ENCODE measurements at regions not wholly inside any gene's neighbourhood (a gene's known extent, or its start where the extent isn't known, plus 50 kb on each side); places are given as distances from the start of the nearest gene placed in this dataset.

DNA sequence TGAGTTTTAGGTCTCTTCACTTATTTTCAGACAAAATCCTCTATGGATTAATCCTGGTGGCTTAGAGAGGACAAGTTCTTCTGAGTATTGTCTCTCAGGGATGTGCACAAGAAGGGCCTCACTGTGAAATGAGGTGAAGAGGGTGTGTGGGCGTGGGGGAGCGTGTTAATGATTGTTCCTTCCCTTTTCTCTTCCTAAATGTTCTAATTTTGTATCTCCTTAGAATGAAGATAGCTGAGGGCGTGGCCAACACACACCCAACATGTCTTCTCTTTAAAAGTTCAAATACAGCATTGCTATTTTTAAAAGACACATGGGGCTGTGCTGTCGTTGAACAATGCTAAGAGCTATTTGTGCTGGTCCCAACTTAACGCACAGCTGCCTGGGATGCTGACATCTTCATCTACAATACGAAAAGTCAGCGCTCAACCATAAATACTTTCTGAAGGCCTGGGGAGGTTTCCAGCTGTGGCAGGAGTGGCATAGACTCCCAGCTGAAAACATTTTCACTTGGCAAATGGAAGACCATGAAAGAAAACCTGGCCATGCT, 135.9 kb downstream of the JCAD start:
- H3K36me3 Mint-ChIP-seq (ENCODE audit: low read depth): no peaks in the 10 kb centered on the region
- peak overlapping the region in 1 of 3 experiments; percentile 41 for H3K4me3 Mint-ChIP-seq
- TF ChIP-seq CTCF (IDR thresholded peaks at IDR 0.05; ENCODE audit: unreplicated experiment in 3 of 3): no peak
- H3K9me3 Mint-ChIP-seq: peaks cover 15% of the 10 kb centered on the region
- no peaks in the 10 kb centered on the region for H3K27me3 Mint-ChIP-seq (ENCODE audit: low read depth)
- H3K27ac Mint-ChIP-seq: peak overlapping the region; percentile 37 to 60 (median 50)
- peaks cover 58% of the 10 kb centered on the region for H3K4me1 Mint-ChIP-seq

DNA sequence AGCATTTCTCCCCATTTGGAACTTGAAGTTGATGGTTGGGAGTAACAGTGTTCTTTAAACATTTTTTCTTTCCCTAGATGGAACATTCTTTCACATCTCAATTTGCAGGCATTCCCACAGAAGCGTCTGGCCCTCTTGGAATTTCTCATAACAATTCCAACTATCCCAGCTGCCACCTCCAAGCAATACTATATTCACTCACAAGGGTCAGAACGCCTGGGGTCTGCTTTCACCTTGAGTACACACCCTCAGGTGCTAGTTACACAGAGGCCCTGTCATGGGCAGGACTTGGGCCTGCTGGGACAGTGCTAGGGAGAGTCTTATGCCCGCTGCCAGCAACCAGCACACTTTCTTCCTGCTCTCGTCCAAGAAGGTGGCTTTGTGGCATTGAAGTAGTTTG, 136.5 kb downstream of the JCAD start:
- H3K27ac Mint-ChIP-seq: peak overlapping the region; percentile 37 to 60 (median 50)
- no peak for TF ChIP-seq CTCF (IDR thresholded peaks at IDR 0.05; ENCODE audit: unreplicated experiment in 3 of 3)
- no peak overlapping the region for H3K4me3 Mint-ChIP-seq
- H3K27me3 Mint-ChIP-seq (ENCODE audit: low read depth): no peaks in the 10 kb centered on the region
- peaks cover 15% of the 10 kb centered on the region for H3K9me3 Mint-ChIP-seq
- H3K36me3 Mint-ChIP-seq (ENCODE audit: low read depth): no peaks in the 10 kb centered on the region
- peaks cover 58% of the 10 kb centered on the region for H3K4me1 Mint-ChIP-seq

GRCh38 chr10:29922226-29922625, 137.2 kb downstream of the JCAD start:
- no peak for TF ChIP-seq CTCF (IDR thresholded peaks at IDR 0.05; ENCODE audit: unreplicated experiment in 3 of 3)
- no peak overlapping the region for H3K4me3 Mint-ChIP-seq
- H3K27me3 Mint-ChIP-seq (ENCODE audit: low read depth): no peaks in the 10 kb centered on the region
- H3K4me1 Mint-ChIP-seq: peaks cover 56% of the 10 kb centered on the region
- H3K36me3 Mint-ChIP-seq (ENCODE audit: low read depth): no peaks in the 10 kb centered on the region
- peak overlapping the region in 2 of 3 experiments; percentile 51 to 60 for H3K27ac Mint-ChIP-seq
- peaks cover 10% of the 10 kb centered on the region for H3K9me3 Mint-ChIP-seq

GRCh38 chr10:29921071-29921446, 138.3 kb downstream of the JCAD start:
- no peak for TF ChIP-seq CTCF (IDR thresholded peaks at IDR 0.05; ENCODE audit: unreplicated experiment in 3 of 3)
- Mint-ChIP-seq H3K36me3 (ENCODE audit: low read depth) (no peaks in the 10 kb centered on the region), H3K27me3 (ENCODE audit: low read depth) (no peaks in the 10 kb centered on the region), H3K9me3 (peaks cover 4% of the 10 kb centered on the region), H3K27ac (peak overlapping the region in 1 of 3 experiments; percentile 41), H3K4me1 (peaks cover 51% of the 10 kb centered on the region), H3K4me3 (no peak overlapping the region)

- H3K9me3 Mint-ChIP-seq: no peaks in the 10 kb centered on the region
- H3K27me3 Mint-ChIP-seq (ENCODE audit: low read depth): no peaks in the 10 kb centered on the region
- no peaks in the 10 kb centered on the region for H3K36me3 Mint-ChIP-seq (ENCODE audit: low read depth)
- H3K27ac Mint-ChIP-seq: peak overlapping the region in 2 of 3 experiments; percentile 29 to 41
- H3K4me3 Mint-ChIP-seq: no peak overlapping the region
- TF ChIP-seq CTCF (IDR thresholded peaks at IDR 0.05; ENCODE audit: unreplicated experiment in 3 of 3): no peak
- peaks cover 48% of the 10 kb centered on the region for H3K4me1 Mint-ChIP-seq
Measured at GRCh38 chr10:29920408-29921070, 138.8 kb downstream of the JCAD start.

Data from nephron (organoid).